ENCODE measurements at regions not wholly inside any gene's neighbourhood (a gene's known extent, or its start where the extent isn't known, plus 50 kb on each side); places are given as distances from the start of the nearest gene placed in this dataset.
A peak's percentile ranks its signal among the peaks of the same experiment; 100 is the strongest.

- intact Hi-C loops (cut with DNase I, micrococcal nuclease) = loop anchor here in 1 of 2 experiments (5.0 kb wide), 1 partner anchor 891 kb away; no protein-coding TSS in a partner anchor
- H3K4me1 Mint-ChIP-seq (ENCODE audit: low read depth) = peaks cover 14% of the 10 kb centered on the region
- Histone ChIP-seq H3K4me3 (ENCODE audit: low read length) (no peak overlapping the region), H3K27ac (ENCODE audit: low read depth in 1 of 2, low read length in 2 of 2) (no peak overlapping the region), H3K27me3 (ENCODE audit: control insufficient read depth in 1 of 2, insufficient read depth in 2 of 2, low read length in 2 of 2) (no peaks in the 10 kb centered on the region), H3K36me3 (ENCODE audit: insufficient read depth, low read length) (no peaks in the 10 kb centered on the region), H3K9me3 (ENCODE audit: control insufficient read depth in 1 of 2, insufficient read depth in 1 of 2, low read length in 2 of 2) (no peaks in the 10 kb centered on the region), H3K4me1 (ENCODE audit: insufficient read depth, low read length) (peaks cover 36% of the 10 kb centered on the region)
- no peaks in the 10 kb centered on the region for H3K36me3 Mint-ChIP-seq (ENCODE audit: low read depth)
- ChIA-PET CTCF (no interaction called here), POLR2A (no interaction called here)
- DNase-seq = no peak
- no peak overlapping the region for H3K27ac Mint-ChIP-seq
- no peaks in the 10 kb centered on the region for H3K9me3 Mint-ChIP-seq
- no peak for ATAC-seq (ENCODE audit: poor library complexity)
- TF ChIP-seq, protein P1, sequence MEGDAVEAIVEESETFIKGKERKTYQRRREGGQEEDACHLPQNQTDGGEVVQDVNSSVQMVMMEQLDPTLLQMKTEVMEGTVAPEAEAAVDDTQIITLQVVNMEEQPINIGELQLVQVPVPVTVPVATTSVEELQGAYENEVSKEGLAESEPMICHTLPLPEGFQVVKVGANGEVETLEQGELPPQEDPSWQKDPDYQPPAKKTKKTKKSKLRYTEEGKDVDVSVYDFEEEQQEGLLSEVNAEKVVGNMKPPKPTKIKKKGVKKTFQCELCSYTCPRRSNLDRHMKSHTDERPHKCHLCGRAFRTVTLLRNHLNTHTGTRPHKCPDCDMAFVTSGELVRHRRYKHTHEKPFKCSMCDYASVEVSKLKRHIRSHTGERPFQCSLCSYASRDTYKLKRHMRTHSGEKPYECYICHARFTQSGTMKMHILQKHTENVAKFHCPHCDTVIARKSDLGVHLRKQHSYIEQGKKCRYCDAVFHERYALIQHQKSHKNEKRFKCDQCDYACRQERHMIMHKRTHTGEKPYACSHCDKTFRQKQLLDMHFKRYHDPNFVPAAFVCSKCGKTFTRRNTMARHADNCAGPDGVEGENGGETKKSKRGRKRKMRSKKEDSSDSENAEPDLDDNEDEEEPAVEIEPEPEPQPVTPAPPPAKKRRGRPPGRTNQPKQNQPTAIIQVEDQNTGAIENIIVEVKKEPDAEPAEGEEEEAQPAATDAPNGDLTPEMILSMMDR (IDR thresholded peaks at IDR 0.05) = no peak
- H3K27me3 Mint-ChIP-seq = no peaks in the 10 kb centered on the region
- H3K4me3 Mint-ChIP-seq = no peak overlapping the region
Measured at GRCh38 chr2:111703759-111704158, 180.2 kb downstream of the ANAPC1 start.

DNA sequence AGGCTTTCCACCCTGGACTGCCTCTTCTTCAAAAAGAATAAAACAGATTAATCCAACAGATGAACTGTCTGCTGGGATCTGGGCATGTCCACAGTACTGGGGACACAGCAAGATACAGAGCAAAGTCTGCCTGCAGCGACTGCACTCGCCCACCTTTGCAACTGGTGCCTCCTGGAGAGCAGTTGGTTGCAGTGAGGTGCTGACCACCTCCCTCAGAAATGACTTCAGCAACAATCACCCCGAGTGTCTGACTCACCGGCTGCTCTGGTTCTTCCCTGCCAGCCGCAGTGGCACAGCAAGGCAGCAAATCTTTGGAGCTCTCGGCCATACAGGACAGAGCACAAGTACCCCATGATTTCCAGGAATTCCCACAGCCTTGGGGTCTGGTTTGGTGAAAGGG lies 179.7 kb downstream of the ANAPC1 start:
- H3K36me3 Mint-ChIP-seq (ENCODE audit: low read depth) = no peaks in the 10 kb centered on the region

DNA sequence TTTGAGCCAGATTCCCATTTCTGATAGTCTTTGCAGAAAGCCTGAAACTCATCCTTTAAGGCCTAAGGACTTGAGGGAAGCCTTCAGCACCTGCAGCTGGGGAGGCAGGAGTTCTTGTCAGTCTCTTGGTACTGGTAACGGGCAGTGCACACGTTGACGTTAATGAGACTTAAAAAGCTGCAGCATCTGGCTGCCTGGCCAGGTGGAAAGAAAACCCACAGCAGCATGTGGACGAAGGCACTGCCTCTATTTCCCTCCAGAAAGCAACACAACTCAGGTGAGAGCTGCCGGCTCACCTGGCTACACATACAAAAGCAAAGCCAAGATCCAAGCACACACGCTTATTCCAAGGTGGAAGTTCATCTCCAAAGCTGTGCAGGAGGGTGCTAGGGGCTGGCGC lies 178.8 kb downstream of the ANAPC1 start:
- H3K4me3 Mint-ChIP-seq = no peak overlapping the region
- Histone ChIP-seq H3K27ac (ENCODE audit: low read depth in 1 of 2, low read length in 2 of 2) (no peak overlapping the region), H3K4me3 (ENCODE audit: low read length) (no peak overlapping the region), H3K4me1 (ENCODE audit: insufficient read depth, low read length) (peaks cover 29% of the 10 kb centered on the region), H3K9me3 (ENCODE audit: control insufficient read depth in 1 of 2, insufficient read depth in 1 of 2, low read length in 2 of 2) (no peaks in the 10 kb centered on the region), H3K27me3 (ENCODE audit: control insufficient read depth in 1 of 2, insufficient read depth in 2 of 2, low read length in 2 of 2) (no peaks in the 10 kb centered on the region), H3K36me3 (ENCODE audit: insufficient read depth, low read length) (no peaks in the 10 kb centered on the region)
- H3K27ac Mint-ChIP-seq = peak overlapping the region; percentile 33
- no peaks in the 10 kb centered on the region for H3K9me3 Mint-ChIP-seq
- peak in 1 of 14 experiments; percentile 19 for DNase-seq
- ChIA-PET CTCF (no interaction called here), POLR2A (no interaction called here)
- no peaks in the 10 kb centered on the region for H3K27me3 Mint-ChIP-seq
- intact Hi-C loops (cut with DNase I, micrococcal nuclease) = no loop called here
- TF ChIP-seq, protein P1 (IDR thresholded peaks at IDR 0.05) = no peak
- ATAC-seq (ENCODE audit: poor library complexity) = no peak
- no peaks in the 10 kb centered on the region for H3K36me3 Mint-ChIP-seq (ENCODE audit: low read depth)
- H3K4me1 Mint-ChIP-seq (ENCODE audit: low read depth) = peaks cover 7% of the 10 kb centered on the region

More for the DNA sequence above, 179.7 kb downstream of the ANAPC1 start:
- peak in 1 of 14 experiments; percentile 25 for DNase-seq
- TF ChIP-seq, protein P1 (IDR thresholded peaks at IDR 0.05) = no peak
- Histone ChIP-seq H3K27ac (ENCODE audit: low read depth in 1 of 2, low read length in 2 of 2) (no peak overlapping the region), H3K4me1 (ENCODE audit: insufficient read depth, low read length) (peaks cover 32% of the 10 kb centered on the region), H3K27me3 (ENCODE audit: control insufficient read depth in 1 of 2, insufficient read depth in 2 of 2, low read length in 2 of 2) (no peaks in the 10 kb centered on the region), H3K9me3 (ENCODE audit: control insufficient read depth in 1 of 2, insufficient read depth in 1 of 2, low read length in 2 of 2) (no peaks in the 10 kb centered on the region), H3K4me3 (ENCODE audit: low read length) (no peak overlapping the region), H3K36me3 (ENCODE audit: insufficient read depth, low read length) (no peaks in the 10 kb centered on the region)
- ATAC-seq (ENCODE audit: poor library complexity) = no peak
- H3K9me3 Mint-ChIP-seq = no peaks in the 10 kb centered on the region
- CTCF ChIA-PET = no interaction called here
- intact Hi-C loops (cut with DNase I, micrococcal nuclease) = loop anchor here in 1 of 2 experiments (5.0 kb wide), 1 partner anchor 892 kb away; no protein-coding TSS in a partner anchor
- H3K4me1 Mint-ChIP-seq (ENCODE audit: low read depth) = peaks cover 9% of the 10 kb centered on the region
- no peak overlapping the region for H3K4me3 Mint-ChIP-seq
- no peak overlapping the region for H3K27ac Mint-ChIP-seq
- POLR2A ChIA-PET = no interaction called here
- H3K27me3 Mint-ChIP-seq = no peaks in the 10 kb centered on the region
